K562 (cell line): ENCODE measurements at regions not wholly inside any gene's neighbourhood (a gene's known extent, or its start where the extent isn't known, plus 50 kb on each side); places are given as distances from the start of the nearest gene placed in this dataset.

Experiments
- AFF1 ChIP-seq, 2 experiments: fragments of 450-650 bp; IDR thresholded peaks; 2 replicates each; pipeline ENCODE4 v1.6.1; 2018; ENCODE audit warnings: mild to moderate bottlenecking in 2 of 2, low read depth in 1 of 2; ENCODE audit not compliant: partially characterized antibody in 2 of 2
- DNMT1 ChIP-seq: fragments of 450-650 bp; IDR thresholded peaks from 2 replicates; pipeline ENCODE4 v1.6.1; 2016; ENCODE audit warnings: antibody characterized with exemption, mild to moderate bottlenecking
- MED1 ChIP-seq: sonication (generic); formaldehyde crosslinking; IDR thresholded peaks from 2 replicates; pipeline ENCODE4 v1.8.1; 2023; ENCODE audit warnings: missing genetic modification reagents, borderline replicate concordance
- MEIS2 ChIP-seq: fragments of 450-650 bp; IDR thresholded peaks from 2 replicates; pipeline ENCODE4 v1.6.1; 2014; ENCODE audit warnings: mild to moderate bottlenecking; ENCODE audit not compliant: partially characterized antibody
- MYBL2 ChIP-seq, 2 experiments: fragments of 450-650 bp in 1 of 2; sonication (generic) in 1 of 2; formaldehyde crosslinking in 1 of 2; IDR thresholded peaks; 2 replicates each; pipeline versions ENCODE4 v1.6.1 to v1.8.1; 2017 to 2022; ENCODE audit warnings: borderline replicate concordance in 1 of 2, inconsistent platforms in 1 of 2, low read depth in 1 of 2, mild to moderate bottlenecking in 1 of 2, missing genetic modification reagents in 1 of 2, moderate library complexity in 1 of 2
- MYNN ChIP-seq, 2 experiments: sonication (generic); formaldehyde crosslinking in 1 of 2; IDR thresholded peaks; 2 replicates each; pipeline versions ENCODE4 v1.5.0 to v1.6.1; 2016 to 2020; ENCODE audit warnings: antibody characterized with exemption in 1 of 2, missing genetic modification reagents in 1 of 2
- NR4A1 ChIP-seq, 2 experiments: fragments of 250-450 bp in 1 of 2; fragments of 450-650 bp in 1 of 2; sonication (Bioruptor Pico) in 1 of 2; IDR thresholded peaks; 2 replicates each; pipeline versions ENCODE4 v1.4.0 to v1.6.1; 2016 to 2020; ENCODE audit warnings: mild to moderate bottlenecking in 2 of 2, missing compliant biosample characterization in 1 of 2, missing genetic modification characterization in 1 of 2, moderate library complexity in 1 of 2
- SMAD1 ChIP-seq: fragments of 150-350 bp; IDR thresholded peaks from 2 replicates; pipeline ENCODE4 v1.6.1; 2014; ENCODE audit warnings: low read length, low read depth; ENCODE audit not compliant: partially characterized antibody
- SP1 ChIP-seq: sonication (generic); formaldehyde crosslinking; IDR thresholded peaks from 2 replicates; pipeline ENCODE4 v1.8.1; 2022; ENCODE audit warnings: mild to moderate bottlenecking, missing genetic modification reagents
- TAF9B ChIP-seq: fragments of 450-650 bp; IDR thresholded peaks from 2 replicates; pipeline ENCODE4 v1.6.1; 2018; ENCODE audit warnings: mild to moderate bottlenecking; ENCODE audit not compliant: partially characterized antibody
- TFAP4 ChIP-seq: sonication (generic); formaldehyde crosslinking; IDR thresholded peaks from 2 replicates; pipeline ENCODE4 v1.8.0; 2022; ENCODE audit warnings: missing genetic modification reagents, mild to moderate bottlenecking, moderate library complexity, borderline replicate concordance
- XRCC4 ChIP-seq: IDR thresholded peaks from one replicate; pipeline ENCODE4 v1.6.1; 2011; ENCODE audit not compliant: insufficient read depth, insufficient read length; ENCODE audit errors: extremely low read depth
- ZC3H11A ChIP-seq: IDR thresholded peaks from 2 replicates; pipeline ENCODE4 v1.6.1; 2012; ENCODE audit warnings: low read depth, low read length, improper control_type of control experiment
- ZNF165 ChIP-seq: fragments of 250-450 bp; sonication (Bioruptor Pico); IDR thresholded peaks from 2 replicates; pipeline ENCODE4 v1.4.0; 2020; ENCODE audit warnings: borderline replicate concordance
- ZNF23 ChIP-seq: fragments of 250-450 bp; sonication (Bioruptor Pico); IDR thresholded peaks from 2 replicates; pipeline ENCODE4 v1.4.0; 2020; ENCODE audit warnings: mild to moderate bottlenecking
- ZNF431 ChIP-seq: sonication (generic); formaldehyde crosslinking; IDR thresholded peaks from 2 replicates; pipeline ENCODE4 v1.8.0; 2022; ENCODE audit warnings: mild to moderate bottlenecking, missing genetic modification reagents
- ZNF644 ChIP-seq: fragments of 200-800 bp; sonication (Bioruptor generic); IDR thresholded peaks from 2 replicates; pipeline ENCODE4 v1.6.1; 2016; ENCODE audit warnings: low read depth, missing genetic modification characterization, missing compliant biosample characterization
- ZNF830 ChIP-seq: fragments of 250-450 bp; sonication (Bioruptor Pico); IDR thresholded peaks from 2 replicates; pipeline ENCODE4 v1.5.0; 2021; ENCODE audit warnings: mild to moderate bottlenecking
- TF ChIP-seq, protein P1 (sequence below): fragments of 450-650 bp; formaldehyde crosslinking; IDR thresholded peaks from 2 replicates; pipeline ENCODE4 v1.4.0; 2022; ENCODE audit warnings: mild to moderate bottlenecking, moderate library complexity

GRCh38 chrX:80511969-80512760 is 91.9 kb downstream of the TENT5D start (continued):
- no peak for TF ChIP-seq XRCC4
- TF ChIP-seq MED1 (CRISPR knock-in tag) = no peak
- TF ChIP-seq, protein P1, sequence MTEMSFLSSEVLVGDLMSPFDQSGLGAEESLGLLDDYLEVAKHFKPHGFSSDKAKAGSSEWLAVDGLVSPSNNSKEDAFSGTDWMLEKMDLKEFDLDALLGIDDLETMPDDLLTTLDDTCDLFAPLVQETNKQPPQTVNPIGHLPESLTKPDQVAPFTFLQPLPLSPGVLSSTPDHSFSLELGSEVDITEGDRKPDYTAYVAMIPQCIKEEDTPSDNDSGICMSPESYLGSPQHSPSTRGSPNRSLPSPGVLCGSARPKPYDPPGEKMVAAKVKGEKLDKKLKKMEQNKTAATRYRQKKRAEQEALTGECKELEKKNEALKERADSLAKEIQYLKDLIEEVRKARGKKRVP (CRISPR knock-in tag) = no peak
- no peak for TF ChIP-seq MEIS2
- TF ChIP-seq AFF1 (IDR thresholded peaks at IDR 0.05; ENCODE audit: low read depth in 1 of 2, partially characterized antibody in 2 of 2) = no peak
- TF ChIP-seq ZNF431 = no peak
- TF ChIP-seq TAF9B = peak; percentile 83
- peak; percentile 37; the same call in 1 of the 2 replicates for TF ChIP-seq MYNN (IDR thresholded peaks at IDR 0.05)
- no peak for TF ChIP-seq MYNN (CRISPR knock-in tag; IDR thresholded peaks at IDR 0.05)
- no peak for TF ChIP-seq DNMT1
- TF ChIP-seq ZNF165 (CRISPR knock-in tag) = no peak
- no peak for TF ChIP-seq SP1
- peak; percentile 68 for TF ChIP-seq ZNF644 (tag)
- peak; percentile 16; the same call in 1 of the 2 replicates for TF ChIP-seq TFAP4 (CRISPR knock-in tag)
- no peak for TF ChIP-seq NR4A1 (CRISPR knock-in tag; IDR thresholded peaks at IDR 0.05)
- TF ChIP-seq NR4A1 (tag; IDR thresholded peaks at IDR 0.05) = no peak
- TF ChIP-seq ZC3H11A = no peak
- 0 out of 2 replicates have a peak, but pooled peaks have one; percentile 15 for TF ChIP-seq MYBL2 (IDR thresholded peaks at IDR 0.05; ENCODE audit: low read depth)
- TF ChIP-seq MYBL2 (CRISPR knock-in tag; IDR thresholded peaks at IDR 0.05; ENCODE audit: borderline replicate concordance) = no peak
- no peak for TF ChIP-seq SMAD1
- no peak for TF ChIP-seq ZNF23 (CRISPR knock-in tag)
- TF ChIP-seq ZNF830 (CRISPR knock-in tag) = no peak
